ENCODE measurements at regions not wholly inside any gene's neighbourhood (a gene's known extent, or its start where the extent isn't known, plus 50 kb on each side); places are given as distances from the start of the nearest gene placed in this dataset.

DNA sequence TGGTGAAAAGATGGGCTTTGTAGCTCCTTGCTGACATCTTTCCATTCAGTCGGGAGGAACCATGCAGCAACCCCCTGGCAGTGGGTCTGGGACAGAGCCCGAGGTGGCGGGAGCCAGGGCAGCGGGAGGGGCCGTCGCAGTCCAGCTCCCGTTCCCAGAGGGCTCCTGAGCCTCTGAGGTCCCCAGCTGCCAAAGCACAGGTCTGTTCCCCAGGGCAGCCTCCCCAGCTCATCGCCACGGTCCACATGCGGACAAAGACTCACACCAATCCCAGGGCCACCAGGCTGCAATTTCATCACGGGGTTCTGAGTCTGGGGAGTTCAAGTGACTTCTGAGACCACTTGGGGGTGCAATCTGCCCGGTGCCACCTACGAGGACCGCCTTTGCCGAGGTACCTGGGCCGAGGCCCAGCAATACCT lies 196.0 kb downstream of the RBFOX3 start:
- Histone ChIP-seq H3K4me2 (ENCODE audit: low read length) (no peak overlapping the region), H3K9me2 (ENCODE audit: insufficient read depth, low read length) (no peaks in the 10 kb centered on the region), H3K27ac (ENCODE audit: low read length) (no peak overlapping the region), H3F3A (ENCODE audit: insufficient read depth, low read length, poor library complexity, severe bottlenecking) (no peaks in the 10 kb centered on the region), H3K79me2 (replicated peaks; ENCODE audit: insufficient read depth, low read length) (no peaks in the 10 kb centered on the region), H4K20me1 (ENCODE audit: insufficient read depth) (no peaks in the 10 kb centered on the region), H3K27me3 (ENCODE audit: insufficient read depth, low read depth, low read length) (no peaks in the 10 kb centered on the region), H3K9ac (ENCODE audit: low read length) (no peak overlapping the region), H3K4me3 (ENCODE audit: low read length) (no peak overlapping the region), H3K9me3 (ENCODE audit: low read length) (no peaks in the 10 kb centered on the region), H2AFZ (ENCODE audit: low read depth, low read length) (no peak overlapping the region), H3K36me3 (ENCODE audit: insufficient read depth, low read length) (no peaks in the 10 kb centered on the region)
- TF ChIP-seq, protein P1, sequence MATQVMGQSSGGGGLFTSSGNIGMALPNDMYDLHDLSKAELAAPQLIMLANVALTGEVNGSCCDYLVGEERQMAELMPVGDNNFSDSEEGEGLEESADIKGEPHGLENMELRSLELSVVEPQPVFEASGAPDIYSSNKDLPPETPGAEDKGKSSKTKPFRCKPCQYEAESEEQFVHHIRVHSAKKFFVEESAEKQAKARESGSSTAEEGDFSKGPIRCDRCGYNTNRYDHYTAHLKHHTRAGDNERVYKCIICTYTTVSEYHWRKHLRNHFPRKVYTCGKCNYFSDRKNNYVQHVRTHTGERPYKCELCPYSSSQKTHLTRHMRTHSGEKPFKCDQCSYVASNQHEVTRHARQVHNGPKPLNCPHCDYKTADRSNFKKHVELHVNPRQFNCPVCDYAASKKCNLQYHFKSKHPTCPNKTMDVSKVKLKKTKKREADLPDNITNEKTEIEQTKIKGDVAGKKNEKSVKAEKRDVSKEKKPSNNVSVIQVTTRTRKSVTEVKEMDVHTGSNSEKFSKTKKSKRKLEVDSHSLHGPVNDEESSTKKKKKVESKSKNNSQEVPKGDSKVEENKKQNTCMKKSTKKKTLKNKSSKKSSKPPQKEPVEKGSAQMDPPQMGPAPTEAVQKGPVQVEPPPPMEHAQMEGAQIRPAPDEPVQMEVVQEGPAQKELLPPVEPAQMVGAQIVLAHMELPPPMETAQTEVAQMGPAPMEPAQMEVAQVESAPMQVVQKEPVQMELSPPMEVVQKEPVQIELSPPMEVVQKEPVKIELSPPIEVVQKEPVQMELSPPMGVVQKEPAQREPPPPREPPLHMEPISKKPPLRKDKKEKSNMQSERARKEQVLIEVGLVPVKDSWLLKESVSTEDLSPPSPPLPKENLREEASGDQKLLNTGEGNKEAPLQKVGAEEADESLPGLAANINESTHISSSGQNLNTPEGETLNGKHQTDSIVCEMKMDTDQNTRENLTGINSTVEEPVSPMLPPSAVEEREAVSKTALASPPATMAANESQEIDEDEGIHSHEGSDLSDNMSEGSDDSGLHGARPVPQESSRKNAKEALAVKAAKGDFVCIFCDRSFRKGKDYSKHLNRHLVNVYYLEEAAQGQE (IDR thresholded peaks at IDR 0.05; ENCODE audit: borderline replicate concordance): no peak
- no peak for TF ChIP-seq EZH2 (IDR thresholded peaks at IDR 0.05; ENCODE audit: borderline replicate concordance, insufficient read depth, low read length, poor library complexity, severe bottlenecking)
- no peak for TF ChIP-seq EP300 (conservative IDR thresholded peaks at IDR 0.05; ENCODE audit: poor library complexity, severe bottlenecking)
- TF ChIP-seq TAF1 (IDR thresholded peaks at IDR 0.05; ENCODE audit: low read depth): no peak
- no peak for TF ChIP-seq RAD21 (conservative IDR thresholded peaks at IDR 0.05)
- TF ChIP-seq, protein P2, sequence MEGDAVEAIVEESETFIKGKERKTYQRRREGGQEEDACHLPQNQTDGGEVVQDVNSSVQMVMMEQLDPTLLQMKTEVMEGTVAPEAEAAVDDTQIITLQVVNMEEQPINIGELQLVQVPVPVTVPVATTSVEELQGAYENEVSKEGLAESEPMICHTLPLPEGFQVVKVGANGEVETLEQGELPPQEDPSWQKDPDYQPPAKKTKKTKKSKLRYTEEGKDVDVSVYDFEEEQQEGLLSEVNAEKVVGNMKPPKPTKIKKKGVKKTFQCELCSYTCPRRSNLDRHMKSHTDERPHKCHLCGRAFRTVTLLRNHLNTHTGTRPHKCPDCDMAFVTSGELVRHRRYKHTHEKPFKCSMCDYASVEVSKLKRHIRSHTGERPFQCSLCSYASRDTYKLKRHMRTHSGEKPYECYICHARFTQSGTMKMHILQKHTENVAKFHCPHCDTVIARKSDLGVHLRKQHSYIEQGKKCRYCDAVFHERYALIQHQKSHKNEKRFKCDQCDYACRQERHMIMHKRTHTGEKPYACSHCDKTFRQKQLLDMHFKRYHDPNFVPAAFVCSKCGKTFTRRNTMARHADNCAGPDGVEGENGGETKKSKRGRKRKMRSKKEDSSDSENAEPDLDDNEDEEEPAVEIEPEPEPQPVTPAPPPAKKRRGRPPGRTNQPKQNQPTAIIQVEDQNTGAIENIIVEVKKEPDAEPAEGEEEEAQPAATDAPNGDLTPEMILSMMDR (IDR thresholded peaks at IDR 0.05; ENCODE audit: poor library complexity, severe bottlenecking): no peak

DNA sequence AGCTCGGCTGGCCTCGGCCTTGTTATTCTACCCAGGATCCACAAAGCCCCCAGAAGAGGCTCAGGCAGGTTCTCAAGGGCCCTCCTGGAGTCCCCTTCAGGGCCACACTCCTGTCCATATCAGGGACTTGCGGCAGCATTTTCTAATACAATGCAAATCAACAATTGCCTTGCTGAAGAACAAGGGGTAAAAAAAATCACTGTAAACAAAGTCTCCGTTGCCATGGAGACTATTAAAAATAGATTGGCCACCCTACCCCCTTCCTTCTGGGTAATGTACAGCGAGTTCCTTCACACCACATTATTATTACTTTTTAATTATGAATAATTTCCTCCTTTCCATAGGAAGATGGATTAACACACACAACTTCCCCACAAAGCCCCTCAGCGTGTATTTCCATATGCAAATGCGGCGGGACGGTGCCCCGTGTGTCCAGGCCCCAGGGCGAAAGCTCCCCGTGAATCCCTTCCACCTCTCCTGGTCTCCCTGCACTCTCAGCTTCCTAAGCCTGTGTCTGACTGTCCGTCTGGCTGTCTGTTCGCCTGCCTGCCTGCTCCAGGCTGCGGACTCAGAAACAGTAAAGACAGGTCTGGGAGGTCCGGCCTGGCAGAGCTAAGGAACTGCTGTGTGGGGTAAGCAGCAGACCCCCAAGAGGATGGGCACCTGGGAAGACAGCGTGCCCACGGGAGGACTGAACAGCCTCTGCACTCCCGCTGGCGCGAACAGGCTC lies 196.6 kb downstream of the RBFOX3 start:
- Histone ChIP-seq H4K20me1 (ENCODE audit: insufficient read depth) (no peaks in the 10 kb centered on the region), H3K36me3 (ENCODE audit: insufficient read depth, low read length) (no peaks in the 10 kb centered on the region), H3K79me2 (replicated peaks; ENCODE audit: insufficient read depth, low read length) (no peaks in the 10 kb centered on the region), H3K9me3 (ENCODE audit: low read length) (no peaks in the 10 kb centered on the region), H3K9ac (ENCODE audit: low read length) (no peak overlapping the region), H3K9me2 (ENCODE audit: insufficient read depth, low read length) (no peaks in the 10 kb centered on the region), H3K27ac (ENCODE audit: low read length) (no peak overlapping the region), H3K4me2 (ENCODE audit: low read length) (no peak overlapping the region), H3F3A (ENCODE audit: insufficient read depth, low read length, poor library complexity, severe bottlenecking) (no peaks in the 10 kb centered on the region), H2AFZ (ENCODE audit: low read depth, low read length) (no peak overlapping the region), H3K27me3 (ENCODE audit: insufficient read depth, low read depth, low read length) (no peaks in the 10 kb centered on the region), H3K4me3 (ENCODE audit: low read length) (no peak overlapping the region)
- TF ChIP-seq TAF1 (IDR thresholded peaks at IDR 0.05; ENCODE audit: low read depth) (no peak), MXI1 (conservative IDR thresholded peaks at IDR 0.05; ENCODE audit: poor library complexity, severe bottlenecking) (no peak), SMC3 (conservative IDR thresholded peaks at IDR 0.05; ENCODE audit: poor library complexity) (no peak)
- TF ChIP-seq, protein P1 (IDR thresholded peaks at IDR 0.05; ENCODE audit: borderline replicate concordance): no peak
- TF ChIP-seq, protein P2 (IDR thresholded peaks at IDR 0.05; ENCODE audit: poor library complexity, severe bottlenecking): no peak

Data from neural cell (in vitro differentiated cells).